ENCODE measurements at regions not wholly inside any gene's neighbourhood (a gene's known extent, or its start where the extent isn't known, plus 50 kb on each side); places are given as distances from the start of the nearest gene placed in this dataset.
"Not testable (repeated sequence)": the region's sequence is repeated elsewhere in the genome, so short reads cannot be mapped to it uniquely, and the experiment has no call there.

- no peak for TF ChIP-seq POLR2AphosphoS5 (IDR thresholded peaks at IDR 0.05; ENCODE audit: low read depth, low read length)
- TF ChIP-seq TAF1 (IDR thresholded peaks at IDR 0.05; ENCODE audit: borderline replicate concordance, low read depth, low read length): no peak
- TF ChIP-seq POLR2A (IDR thresholded peaks at IDR 0.05; ENCODE audit: low read depth, low read length): no peak
- FAIRE-seq: no peak
- no peak for DNase-seq (ENCODE audit: insufficient read length)
Observed at GRCh38 chr2:39567507-39567906, 98.2 kb upstream of the TMEM178A start.

DNA sequence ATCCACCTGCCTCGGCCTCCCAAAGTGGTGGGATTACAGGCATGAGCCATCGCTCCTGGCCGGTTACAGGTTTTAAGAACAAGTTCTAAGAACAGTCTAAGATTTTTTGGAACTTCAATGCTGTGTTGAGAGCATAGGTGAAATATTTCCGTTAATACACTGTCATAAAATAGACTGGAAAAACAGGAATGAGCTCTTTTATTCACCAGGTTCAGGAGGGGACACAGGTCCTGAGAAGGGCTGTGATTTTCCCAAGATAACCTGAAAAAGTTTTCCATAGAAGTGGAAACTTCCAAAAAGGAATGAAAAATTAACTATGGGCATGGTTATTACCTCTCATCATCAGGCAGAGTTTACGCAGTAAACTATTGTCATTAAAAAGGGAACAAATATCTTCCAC, 97.6 kb upstream of the TMEM178A start:
- no peak for TF ChIP-seq POLR2A (IDR thresholded peaks at IDR 0.05; ENCODE audit: low read depth, low read length)
- TF ChIP-seq POLR2AphosphoS5 (IDR thresholded peaks at IDR 0.05; ENCODE audit: low read depth, low read length): no peak
- no peak for DNase-seq (ENCODE audit: insufficient read length)
- FAIRE-seq: no peak

GRCh38 chr2:39568561-39569006, 97.1 kb upstream of the TMEM178A start:
- FAIRE-seq (no peak), DNase-seq (ENCODE audit: insufficient read length) (no peak)
- no peak for TF ChIP-seq POLR2A (IDR thresholded peaks at IDR 0.05; ENCODE audit: low read depth, low read length)
- TF ChIP-seq TAF1 (IDR thresholded peaks at IDR 0.05; ENCODE audit: borderline replicate concordance, low read depth, low read length): no peak
- TF ChIP-seq POLR2AphosphoS5 (IDR thresholded peaks at IDR 0.05; ENCODE audit: low read depth, low read length): no peak

DNA sequence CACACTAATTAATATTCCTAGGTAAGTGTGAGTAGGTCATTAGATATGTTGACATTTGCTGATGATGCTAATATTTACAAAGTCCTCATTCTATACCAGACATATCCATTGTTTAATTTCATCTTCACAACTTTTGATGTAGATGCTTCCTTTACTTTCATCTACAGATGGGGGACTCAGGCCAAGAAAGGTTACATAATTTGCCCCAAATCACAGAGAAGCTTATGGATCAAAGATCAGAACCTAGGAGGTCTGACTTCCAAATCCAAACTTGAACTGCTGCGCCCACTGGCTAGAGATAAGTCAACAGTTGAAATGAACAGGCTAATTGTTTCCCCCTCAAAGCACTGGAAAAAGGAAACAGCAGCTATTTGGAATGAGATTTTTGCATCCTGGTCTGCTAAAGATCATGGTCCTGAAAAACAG, 95.6 kb upstream of the TMEM178A start:
- TF ChIP-seq POLR2A (IDR thresholded peaks at IDR 0.05; ENCODE audit: low read depth, low read length): no peak
- TF ChIP-seq POLR2AphosphoS5 (IDR thresholded peaks at IDR 0.05; ENCODE audit: low read depth, low read length): no peak
- no peak for TF ChIP-seq TAF1 (IDR thresholded peaks at IDR 0.05; ENCODE audit: borderline replicate concordance, low read depth, low read length)
- DNase-seq (ENCODE audit: insufficient read length) (no peak), FAIRE-seq (no peak)

DNA sequence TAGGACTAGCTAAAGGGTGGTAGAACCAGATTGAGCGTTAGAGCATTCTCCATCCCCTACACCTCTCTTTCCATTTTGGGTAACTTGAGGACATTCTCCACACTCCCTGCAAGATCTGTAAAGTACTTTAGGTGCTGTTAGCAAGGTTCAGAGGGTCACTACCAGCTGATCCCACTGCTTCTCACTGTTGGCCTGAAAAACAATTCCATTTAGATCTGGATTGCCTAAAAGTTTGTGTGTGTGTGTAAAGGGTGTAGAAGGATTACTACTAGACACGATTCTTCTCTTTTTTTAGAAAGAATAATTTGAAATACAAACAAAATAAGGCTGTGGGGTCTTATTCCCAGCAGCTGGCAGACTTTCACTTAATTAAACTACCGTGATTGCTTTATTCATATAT, 95.1 kb upstream of the TMEM178A start:
- TF ChIP-seq TAF1 (IDR thresholded peaks at IDR 0.05; ENCODE audit: borderline replicate concordance, low read depth, low read length) (no peak), POLR2A (IDR thresholded peaks at IDR 0.05; ENCODE audit: low read depth, low read length) (no peak), POLR2AphosphoS5 (IDR thresholded peaks at IDR 0.05; ENCODE audit: low read depth, low read length) (no peak)
- FAIRE-seq: no peak
- no peak for DNase-seq (ENCODE audit: insufficient read length)

DNA sequence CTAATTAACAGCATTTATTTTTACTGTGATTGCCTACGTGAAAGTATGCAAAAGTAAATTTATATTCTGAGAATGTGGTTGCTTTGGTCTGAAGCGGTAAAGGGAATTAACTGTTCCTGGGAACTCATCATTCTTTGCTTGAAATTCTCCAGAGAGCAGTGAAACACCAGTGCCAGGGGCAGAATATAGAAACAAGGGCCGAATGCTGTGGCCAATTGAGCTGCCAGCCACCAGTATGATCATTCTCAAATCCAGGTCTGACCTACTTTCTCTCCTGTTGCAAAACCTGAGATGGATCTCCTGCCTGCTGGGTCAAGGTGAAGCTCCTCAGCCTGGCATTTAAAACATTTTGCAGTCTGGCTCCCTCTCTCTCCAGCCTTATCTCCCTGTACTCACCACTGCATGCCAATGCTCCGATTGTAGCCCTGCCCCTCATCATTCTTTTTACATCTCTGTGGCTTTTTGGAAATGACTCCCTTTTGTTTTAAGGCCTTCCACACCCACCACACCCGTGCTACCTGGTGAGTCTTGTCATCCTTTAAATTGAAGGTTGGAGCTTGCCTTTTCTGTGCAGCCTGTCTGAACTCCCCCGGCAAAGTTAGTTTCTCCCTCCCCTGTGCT, 94.5 kb upstream of the TMEM178A start:
- FAIRE-seq: no peak
- DNase-seq (ENCODE audit: insufficient read length): no peak
- TF ChIP-seq TAF1 (IDR thresholded peaks at IDR 0.05; ENCODE audit: borderline replicate concordance, low read depth, low read length): no peak
- TF ChIP-seq POLR2A (IDR thresholded peaks at IDR 0.05; ENCODE audit: low read depth, low read length): no peak

DNA sequence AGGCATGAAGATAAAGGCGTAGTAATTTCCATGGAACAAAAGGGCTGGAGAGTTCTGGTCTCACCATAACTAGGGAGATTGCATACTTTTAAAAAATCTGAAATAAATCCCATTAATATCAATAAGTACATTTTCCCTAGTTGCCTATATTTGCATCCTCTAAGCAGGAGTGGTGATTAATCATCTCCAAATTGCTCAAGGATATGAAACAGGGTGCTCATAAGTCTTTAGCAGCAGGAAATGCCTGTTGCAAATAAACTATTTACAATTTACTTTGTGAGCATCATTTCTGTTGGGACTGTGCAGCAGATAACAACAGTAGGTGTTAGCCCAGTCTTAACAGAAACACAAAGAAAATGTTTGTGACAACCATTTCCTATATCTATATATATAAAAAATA, 92.4 kb upstream of the TMEM178A start:
- TF ChIP-seq POLR2AphosphoS5 (IDR thresholded peaks at IDR 0.05; ENCODE audit: low read depth, low read length) (no peak), POLR2A (IDR thresholded peaks at IDR 0.05; ENCODE audit: low read depth, low read length) (no peak), TAF1 (IDR thresholded peaks at IDR 0.05; ENCODE audit: borderline replicate concordance, low read depth, low read length) (no peak)
- DNase-seq (ENCODE audit: insufficient read length): no peak
- FAIRE-seq: no peak

DNA sequence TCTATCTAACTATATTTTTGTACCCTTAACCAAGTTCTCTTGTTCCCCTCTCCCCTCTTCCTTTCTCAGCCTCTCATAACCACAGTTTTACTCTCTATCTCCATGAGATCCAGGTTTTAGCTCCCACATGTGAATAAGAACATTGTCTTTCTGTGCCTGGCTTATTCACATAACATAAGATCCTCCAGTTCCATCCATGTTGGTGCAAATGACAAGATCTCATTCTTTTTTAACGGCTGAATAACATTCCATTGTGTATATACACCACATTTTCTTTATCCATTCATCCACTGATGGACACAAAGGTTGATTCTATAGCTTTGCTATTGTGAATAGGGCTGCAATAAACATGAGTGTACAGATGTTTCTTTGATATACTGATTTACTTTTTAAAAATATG, 83.9 kb upstream of the TMEM178A start:
- FAIRE-seq: no peak
- TF ChIP-seq POLR2AphosphoS5 (IDR thresholded peaks at IDR 0.05; ENCODE audit: low read depth, low read length): no peak
- TF ChIP-seq TAF1 (IDR thresholded peaks at IDR 0.05; ENCODE audit: borderline replicate concordance, low read depth, low read length): no peak
- TF ChIP-seq POLR2A (IDR thresholded peaks at IDR 0.05; ENCODE audit: low read depth, low read length): no peak
- no peak for DNase-seq (ENCODE audit: insufficient read length)

DNA sequence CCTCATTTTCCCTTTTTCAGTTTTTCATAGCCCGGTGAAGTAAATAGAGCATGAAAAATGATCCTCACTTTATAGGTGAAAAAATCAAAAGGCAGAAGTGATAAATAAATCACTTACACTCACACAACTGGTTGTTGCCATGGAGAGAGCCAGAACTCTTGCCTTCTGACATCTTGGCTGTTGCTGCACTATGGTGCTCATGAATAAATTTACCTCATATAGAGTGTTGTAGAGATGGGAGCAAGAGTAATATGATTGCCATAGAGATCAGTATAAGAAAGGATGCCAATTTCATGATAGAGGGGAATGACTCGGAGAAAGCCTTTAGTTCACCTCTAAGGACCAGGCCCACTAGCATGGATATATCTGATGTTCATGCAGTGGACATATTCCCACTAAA, 82.5 kb upstream of the TMEM178A start:
- FAIRE-seq: no peak
- no peak for DNase-seq (ENCODE audit: insufficient read length)
- TF ChIP-seq TAF1 (IDR thresholded peaks at IDR 0.05; ENCODE audit: borderline replicate concordance, low read depth, low read length): no peak
- TF ChIP-seq POLR2A (IDR thresholded peaks at IDR 0.05; ENCODE audit: low read depth, low read length): no peak
- TF ChIP-seq POLR2AphosphoS5 (IDR thresholded peaks at IDR 0.05; ENCODE audit: low read depth, low read length): no peak

GRCh38 chr2:39583781-39584180, 81.9 kb upstream of the TMEM178A start:
- TF ChIP-seq POLR2AphosphoS5 (IDR thresholded peaks at IDR 0.05; ENCODE audit: low read depth, low read length): no peak
- no peak for TF ChIP-seq TAF1 (IDR thresholded peaks at IDR 0.05; ENCODE audit: borderline replicate concordance, low read depth, low read length)
- no peak for TF ChIP-seq POLR2A (IDR thresholded peaks at IDR 0.05; ENCODE audit: low read depth, low read length)
- no peak for FAIRE-seq

DNA sequence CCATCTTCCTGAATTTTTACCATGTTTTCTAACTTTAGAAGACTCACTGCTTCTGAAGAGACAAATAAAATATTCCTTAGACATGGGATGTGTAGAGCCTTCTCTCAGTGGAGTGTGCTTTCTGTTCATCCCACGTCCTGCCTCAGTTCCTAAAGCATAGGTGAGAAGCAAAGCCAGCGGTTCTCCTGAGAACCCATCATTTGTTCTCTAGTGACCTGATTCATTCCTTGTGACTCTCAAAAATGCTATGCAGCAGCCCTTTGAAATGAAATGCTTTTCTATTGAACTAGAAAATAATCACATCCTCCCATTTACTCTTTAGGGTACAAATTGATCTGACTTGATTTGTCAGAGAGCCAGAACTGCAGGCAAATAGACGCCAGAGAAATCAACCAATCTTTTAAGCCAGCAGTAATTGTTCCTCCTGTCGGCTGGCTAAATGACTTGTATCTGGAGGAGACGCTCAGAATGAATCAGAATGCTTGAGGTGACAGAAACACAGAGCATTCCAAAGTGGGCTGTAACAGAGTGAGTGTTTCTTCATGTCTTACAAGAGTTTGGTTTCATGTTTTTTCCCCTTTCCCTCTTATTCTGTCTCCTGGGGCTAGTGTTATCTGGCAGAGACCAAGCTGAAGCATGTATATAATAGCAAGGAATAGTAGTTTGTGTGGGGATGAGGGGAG, 81.3 kb upstream of the TMEM178A start:
- no peak for TF ChIP-seq TAF1 (IDR thresholded peaks at IDR 0.05; ENCODE audit: borderline replicate concordance, low read depth, low read length)
- no peak for TF ChIP-seq POLR2A (IDR thresholded peaks at IDR 0.05; ENCODE audit: low read depth, low read length)
- no peak for TF ChIP-seq POLR2AphosphoS5 (IDR thresholded peaks at IDR 0.05; ENCODE audit: low read depth, low read length)
- DNase-seq (ENCODE audit: insufficient read length): no peak
- no peak for FAIRE-seq

More at GRCh38 chr2:39583781-39584180, 81.9 kb upstream of the TMEM178A start:
- DNase-seq (ENCODE audit: insufficient read length): no peak

DNA sequence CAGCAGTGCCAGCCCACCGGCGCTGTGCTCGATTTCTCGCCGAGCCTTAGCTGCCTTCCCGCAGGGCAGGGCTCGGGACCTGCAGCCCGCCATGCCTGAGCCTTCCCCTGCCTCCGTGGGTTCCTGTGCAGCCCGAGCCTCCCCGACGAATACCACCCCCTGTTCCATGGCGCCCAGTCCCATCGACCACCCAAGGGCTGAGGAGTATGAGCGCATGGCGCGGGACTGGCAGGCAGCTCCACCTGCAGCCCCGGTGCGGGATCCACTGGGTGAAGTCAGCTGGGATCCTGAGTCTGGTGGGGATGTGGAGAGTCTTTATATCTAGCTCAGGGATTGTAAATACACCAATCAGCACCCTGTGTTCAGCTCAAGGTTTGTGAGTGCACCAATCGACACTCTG, 80.2 kb upstream of the TMEM178A start:
- not testable (repeated sequence) for DNase-seq (ENCODE audit: insufficient read length); FAIRE-seq

Data from GM12892 (cell line).